HG02623 (cell line): ENCODE measurements at regions not wholly inside any gene's neighbourhood (a gene's known extent, or its start where the extent isn't known, plus 50 kb on each side); places are given as distances from the start of the nearest gene placed in this dataset.

Experiments
- ATAC-seq: cut with Tn5 transposase; IDR thresholded peaks from one replicate; pipeline ENCODE4 v1.9.1; 2021; ENCODE audit warnings: moderate library complexity; ENCODE audit not compliant: unreplicated experiment

DNA sequence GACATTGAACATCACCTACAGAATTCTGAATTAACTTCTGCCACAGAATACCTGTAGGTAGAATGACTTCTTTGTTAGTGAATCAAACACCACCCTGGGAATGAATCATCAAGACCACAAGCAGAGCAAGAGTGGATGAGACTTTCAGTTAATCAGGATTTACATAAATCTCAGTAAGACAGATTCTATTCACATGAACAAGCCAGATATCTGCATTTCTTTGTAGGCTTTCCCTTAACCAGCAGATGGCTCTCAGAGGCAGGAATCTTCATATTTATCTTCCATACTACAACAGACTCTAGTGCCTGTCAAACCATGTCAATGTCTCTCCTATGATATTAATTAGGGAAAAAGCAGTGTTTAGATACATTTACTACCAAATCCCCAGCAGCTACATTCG lies 412.1 kb downstream of the KLF12 start:
- ATAC-seq, result peak; percentile 90

DNA sequence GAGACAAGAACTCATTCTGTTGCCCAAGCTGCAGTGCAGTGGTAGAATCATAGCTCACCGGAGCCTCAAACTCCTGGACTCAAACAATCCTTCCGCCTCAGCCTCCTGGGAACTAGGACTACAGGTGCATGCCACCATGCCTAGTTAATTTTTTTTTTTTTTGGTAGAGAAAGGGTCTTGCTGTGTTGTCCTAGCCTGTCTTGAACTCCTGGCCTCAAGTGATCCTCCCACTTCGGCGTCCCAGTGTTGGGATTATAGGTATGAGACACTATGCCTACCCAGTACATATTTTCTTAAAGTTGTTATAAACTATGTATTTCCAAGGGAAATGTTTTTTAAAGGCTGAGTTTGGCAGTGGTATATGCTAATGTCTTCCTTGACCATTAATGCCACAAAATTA lies 412.6 kb downstream of the KLF12 start:
- ATAC-seq, result no peak

DNA sequence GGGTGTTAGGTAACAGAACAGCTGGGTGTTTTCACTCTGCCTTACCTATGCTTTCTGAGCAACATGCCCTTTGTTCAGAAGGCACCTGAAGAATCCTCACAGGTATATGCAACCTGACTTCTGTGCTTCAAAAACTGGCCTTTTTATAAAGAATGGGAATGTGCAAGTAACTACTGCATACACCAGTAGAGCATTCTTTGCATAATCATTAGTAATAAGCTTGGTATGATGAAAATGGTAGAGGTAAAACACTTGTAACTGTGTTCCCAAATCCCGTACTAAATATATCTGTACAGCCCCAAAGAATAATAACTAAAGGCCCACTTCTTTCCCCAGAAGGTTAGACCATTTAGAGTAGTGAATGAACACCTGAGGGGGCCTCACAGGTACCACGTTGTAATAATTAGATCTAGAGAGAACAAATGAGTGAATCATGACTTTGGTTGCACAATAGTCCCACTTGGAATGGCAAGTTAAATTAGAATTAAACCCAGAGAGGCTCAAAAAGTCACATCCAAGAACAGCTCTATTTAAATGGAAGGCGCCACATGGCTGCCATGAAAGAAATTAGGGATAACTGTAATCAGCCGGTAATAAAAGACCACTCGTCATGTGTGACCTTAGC lies 413.9 kb downstream of the KLF12 start:
- no peak for ATAC-seq

DNA sequence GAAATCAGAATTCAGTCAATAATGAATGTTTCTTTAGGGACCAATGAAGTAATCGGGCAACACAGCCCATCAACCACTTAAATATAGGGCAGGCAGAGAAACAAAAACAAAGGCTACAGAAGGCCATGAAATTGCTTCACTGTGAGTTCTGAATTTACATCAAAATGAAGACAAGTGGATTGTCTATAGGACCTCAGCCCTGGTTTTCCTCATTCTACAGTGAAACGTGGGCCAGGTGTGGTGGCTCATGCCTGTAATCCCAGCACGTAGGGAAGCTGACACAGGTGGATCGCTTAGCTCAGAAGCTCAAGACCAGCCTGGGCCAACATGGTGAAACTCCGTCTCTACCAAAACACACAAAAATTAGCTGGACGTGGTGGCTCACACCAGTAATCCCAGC lies 416.0 kb downstream of the KLF12 start:
- no peak for ATAC-seq

DNA sequence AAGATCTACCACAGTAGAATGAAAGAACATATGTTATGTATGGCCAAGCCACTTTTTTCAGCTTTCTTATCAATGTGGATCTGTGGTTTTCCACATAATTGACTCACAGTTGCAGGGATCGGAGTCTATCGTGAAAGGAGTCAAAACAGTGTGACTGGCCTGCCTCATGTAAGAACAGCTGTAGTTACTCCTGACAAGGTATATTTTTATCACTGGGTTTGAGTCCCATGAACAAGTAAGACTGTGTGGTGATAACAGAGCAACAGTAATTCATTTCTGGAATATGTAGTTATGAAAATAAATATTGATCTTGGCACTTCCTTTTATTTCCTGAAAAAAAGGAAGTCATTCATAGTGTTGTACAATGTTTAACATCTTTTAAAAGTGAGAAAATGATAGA lies 416.6 kb downstream of the KLF12 start:
- ATAC-seq, result no peak

DNA sequence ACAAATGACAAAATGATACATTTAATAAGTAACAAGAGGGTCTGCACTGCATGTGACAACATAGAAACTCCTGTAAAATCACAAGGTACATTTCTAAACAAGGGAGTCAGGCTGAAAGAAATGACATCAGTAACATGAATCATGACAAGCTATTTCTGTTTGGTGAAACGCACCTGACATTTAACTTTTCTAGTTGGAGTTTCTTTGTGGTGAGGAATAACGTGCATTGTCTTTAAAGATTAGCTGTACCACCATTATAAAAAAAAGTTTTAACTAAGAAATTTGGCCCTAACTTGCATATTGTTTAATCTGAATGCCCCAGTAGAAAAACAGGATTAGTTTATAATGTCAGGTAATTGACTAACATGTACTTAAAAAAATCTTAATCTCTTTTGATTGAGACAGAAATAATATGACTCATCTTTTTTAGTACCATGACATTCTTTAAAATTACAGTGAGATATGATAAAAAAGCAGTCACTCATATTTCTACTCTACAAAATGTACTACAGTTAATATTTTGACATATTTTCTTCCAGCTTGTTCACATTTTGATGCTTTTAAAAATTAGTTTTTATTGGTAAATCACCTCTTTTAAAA lies 418.2 kb downstream of the KLF12 start:
- ATAC-seq, result peak; percentile 46

DNA sequence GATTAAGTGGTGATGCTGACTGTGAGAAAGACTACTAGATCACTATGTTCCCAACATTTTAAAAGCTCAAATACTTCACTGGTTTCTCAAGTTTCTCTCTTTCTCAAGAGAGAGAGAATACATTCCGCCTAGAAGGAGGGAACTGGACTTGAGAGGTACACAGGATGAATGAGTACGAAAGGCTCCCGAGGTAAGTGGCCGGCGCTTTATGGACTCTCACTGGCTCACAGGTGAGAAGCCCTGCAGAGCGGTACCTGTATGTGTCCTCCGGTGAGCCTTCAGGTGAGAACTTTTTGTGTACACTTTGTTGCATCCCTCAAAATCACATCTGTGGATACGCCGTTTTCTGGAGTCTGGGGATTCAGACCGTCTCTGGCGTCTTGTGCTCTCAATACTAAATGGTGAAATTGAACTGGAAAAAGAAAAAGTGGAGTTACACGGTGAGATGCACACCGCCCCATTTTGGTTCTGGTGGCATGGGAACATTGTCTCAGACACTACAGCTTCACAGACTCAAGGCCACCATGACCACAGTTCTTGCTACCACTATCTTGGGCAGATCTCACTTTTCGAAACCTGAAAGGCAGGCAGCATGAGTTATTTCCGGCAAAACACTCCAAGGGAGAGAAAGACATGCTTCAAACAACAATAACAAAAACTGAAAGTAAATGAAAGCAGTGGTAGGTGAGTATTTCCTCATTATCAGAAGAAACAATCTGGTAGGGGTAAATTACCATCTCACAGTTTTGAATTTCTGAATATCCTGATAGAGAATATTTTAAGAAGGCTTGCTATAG lies 418.9 kb downstream of the KLF12 start:
- peak; percentile 75 for ATAC-seq

DNA sequence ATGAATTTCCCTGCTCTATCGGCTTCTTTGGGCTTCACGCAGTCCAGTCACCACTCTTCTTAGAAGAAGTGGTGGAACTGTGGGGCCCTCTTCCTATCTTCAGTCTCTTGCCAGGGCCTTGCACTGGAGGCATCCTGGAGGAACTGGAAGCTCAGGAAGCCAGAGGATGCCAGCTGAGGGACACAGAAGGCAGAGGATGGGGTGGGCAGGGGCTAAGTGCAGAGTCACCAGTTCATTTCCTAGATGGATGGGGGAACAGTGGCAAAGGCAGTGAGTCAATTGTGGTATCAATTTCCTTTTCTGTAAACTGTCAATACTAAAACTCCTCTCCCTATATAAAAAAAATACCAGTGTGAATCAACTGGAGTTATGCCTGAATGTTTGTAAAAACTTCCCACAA lies 419.7 kb downstream of the KLF12 start:
- no peak for ATAC-seq

DNA sequence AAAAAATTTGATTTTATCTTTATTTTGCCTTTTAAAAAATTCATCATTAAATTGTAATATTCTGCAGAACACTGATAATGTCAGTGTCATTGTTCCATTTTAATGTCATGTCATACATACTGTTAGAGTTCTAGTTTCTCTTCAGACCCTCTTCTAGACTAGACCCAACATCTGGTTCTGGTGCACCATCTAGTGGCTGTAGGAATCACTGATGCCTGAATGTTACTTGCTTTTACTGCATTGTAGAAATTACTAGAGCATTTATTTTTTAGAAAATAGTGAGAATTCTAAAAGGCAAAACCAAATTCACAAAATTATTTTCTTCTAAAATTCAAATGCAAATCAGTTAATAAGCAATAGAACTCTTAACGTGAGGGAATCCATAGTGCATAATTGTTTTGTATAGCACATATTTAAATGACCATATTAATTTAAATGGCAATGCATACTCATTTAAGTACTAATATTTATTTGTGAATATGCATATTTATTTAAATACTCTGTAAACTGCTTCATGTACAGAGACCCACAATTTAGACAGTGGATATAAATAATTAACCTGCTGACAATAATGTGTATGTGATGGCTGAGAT lies 425.7 kb downstream of the KLF12 start:
- ATAC-seq, result peak; percentile 93

DNA sequence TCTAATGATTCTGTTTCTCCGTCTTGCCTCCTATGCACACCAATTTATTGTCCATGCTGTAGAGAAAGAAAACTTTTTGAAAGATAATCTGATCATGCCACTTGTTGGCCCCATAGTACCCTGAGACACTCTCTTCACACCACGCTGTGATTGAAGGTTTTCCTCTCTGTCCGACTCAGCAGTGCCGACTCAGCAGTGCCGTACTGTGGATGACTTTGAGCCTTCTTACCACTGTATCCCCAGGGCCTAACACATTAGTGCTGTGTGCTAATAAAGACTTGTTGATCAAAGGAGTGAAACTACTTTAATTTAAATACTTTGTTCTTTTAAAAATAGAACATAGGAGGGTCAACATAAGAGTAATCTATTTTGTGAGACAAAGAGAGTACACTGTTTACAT lies 429.6 kb downstream of the KLF12 start:
- no peak for ATAC-seq

DNA sequence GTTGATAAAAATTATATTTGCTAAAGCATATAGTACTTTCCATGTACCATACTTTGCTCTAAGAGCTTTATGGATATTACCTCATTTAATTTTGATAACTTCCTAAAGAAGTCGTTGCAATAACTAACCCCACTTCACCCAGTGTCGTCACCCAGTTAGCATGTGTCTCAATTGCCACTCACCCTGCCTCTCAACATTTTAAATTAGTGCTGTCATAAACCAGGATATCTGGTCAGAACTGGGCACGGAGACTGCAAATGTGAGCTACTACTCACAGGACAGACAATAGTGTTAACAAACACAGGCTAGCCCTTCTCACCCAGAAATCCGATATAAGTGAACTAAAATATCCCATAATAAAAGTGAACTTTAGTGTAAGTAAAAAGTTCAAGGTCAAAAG lies 430.6 kb downstream of the KLF12 start:
- no peak for ATAC-seq

DNA sequence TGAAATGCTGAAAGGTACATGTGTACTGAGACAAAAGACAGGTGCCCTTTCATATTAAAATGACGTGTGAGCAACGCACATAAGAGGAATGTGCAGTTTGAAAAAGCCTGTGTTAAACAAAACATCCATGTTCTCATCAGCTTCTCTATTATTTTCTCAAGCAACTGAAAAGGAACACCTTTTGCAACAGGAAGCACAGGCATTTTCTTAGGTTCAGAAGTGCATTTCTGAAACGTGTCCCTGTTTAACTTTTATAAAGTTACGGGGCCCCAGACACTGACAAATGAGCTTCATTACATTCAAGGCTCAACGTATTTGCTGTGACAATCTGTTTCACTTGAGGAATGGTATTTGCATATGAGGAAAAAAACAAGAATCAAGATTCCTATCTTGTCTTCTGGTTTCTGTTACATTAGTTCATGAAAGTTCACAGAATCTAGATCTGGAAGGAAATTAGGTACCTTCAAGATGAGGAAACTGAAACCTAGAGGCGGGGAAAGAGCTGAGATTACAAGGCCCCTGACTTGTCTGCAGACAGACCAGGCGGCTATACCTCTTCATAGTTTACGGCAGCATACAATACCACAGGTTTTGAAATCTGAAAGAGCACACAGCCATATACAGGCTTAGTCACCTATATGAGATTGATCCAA lies 431.7 kb downstream of the KLF12 start:
- ATAC-seq, result peak; percentile 71

DNA sequence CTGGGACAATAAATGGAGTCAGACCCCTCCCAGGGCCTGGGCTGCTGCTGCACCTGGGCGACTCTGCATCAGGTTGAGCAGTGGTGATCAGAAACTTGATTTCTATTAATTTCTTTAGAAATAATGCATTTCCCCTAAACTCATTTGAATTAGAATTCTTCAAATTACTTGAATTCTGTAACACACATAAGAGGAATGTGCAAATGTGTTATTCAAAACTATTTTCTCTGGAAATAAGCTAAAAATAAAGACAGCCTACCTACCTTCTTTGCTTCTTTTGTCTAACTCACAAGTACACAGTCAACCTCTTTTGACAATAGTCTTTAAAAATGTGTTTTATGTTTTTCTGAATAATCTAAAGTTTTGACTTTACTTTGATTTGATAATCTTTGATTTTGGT lies 433.0 kb downstream of the KLF12 start:
- ATAC-seq, result no peak

DNA sequence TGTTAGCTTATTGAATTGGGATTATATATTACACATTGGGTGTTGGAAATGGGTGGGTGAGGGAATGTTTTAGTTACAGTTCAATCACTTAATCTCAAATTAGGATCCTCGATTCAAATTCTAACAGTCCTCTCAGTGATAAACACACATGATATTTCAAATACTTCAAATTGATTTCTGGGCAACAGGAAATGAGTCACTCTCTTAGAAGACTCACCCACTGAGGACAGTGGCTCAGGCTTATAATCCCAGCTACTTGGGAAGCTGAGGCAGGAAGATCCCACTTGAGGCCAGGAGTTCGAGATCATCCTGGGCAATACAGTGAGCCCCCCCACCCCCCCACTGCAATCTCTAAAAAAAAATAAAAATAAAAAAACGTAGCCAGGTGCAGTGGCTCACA lies 435.3 kb downstream of the KLF12 start:
- no peak for ATAC-seq

DNA sequence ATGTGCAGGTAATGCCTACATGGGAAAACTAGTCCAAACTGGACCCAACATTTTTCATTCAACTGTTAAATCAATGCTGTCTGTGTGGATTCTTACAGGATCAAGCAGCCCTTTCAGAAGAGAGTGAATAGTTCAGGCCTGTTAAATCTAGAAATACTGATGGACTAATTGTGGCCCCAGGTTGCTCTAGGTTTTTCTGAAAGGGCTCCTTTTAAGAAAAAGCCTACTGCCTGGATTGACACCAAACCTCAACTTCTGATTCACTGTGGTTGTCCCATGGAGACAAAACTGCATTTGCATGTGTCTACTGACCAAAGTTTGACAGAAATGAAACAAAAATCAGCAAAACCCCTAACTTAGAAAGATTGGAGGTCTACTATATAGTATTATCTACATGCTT lies 437.0 kb downstream of the KLF12 start:
- ATAC-seq, result no peak

DNA sequence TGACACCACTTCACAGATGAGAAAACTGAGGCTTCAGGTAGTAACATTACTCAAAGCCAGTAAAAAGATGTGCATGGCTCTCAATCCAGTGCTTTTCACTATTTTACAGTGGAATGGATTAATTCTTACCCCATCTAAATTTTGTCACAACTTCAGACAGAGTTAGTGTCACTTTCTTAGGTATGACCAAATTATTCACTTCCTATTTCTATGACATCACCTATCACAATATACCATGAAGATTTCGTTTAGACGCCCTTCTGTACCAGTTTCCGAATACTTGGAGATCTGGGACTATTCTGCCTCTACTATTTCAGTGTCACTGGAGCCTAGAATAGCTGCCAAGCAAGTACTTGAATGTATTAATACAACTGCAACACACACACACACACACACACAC lies 437.5 kb downstream of the KLF12 start:
- ATAC-seq, result no peak

DNA sequence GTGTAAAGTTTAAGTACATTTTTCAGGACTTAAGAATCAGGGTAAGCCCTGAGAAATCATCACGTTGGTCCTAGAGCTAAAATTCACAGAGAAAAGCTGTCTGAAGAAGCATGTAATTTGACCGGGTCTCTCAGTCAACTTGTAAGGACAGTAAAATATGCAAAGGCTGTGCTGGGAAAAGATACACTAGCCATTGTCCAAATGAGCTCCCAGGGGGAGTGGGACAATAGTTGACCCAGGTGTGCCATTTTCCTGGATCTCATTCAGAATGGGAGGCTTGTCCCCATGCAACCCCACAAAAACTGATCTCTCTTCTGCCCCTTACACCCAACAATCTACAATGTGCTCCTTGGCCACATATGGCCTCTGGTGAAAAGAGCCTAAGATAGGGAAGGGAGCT lies 437.9 kb downstream of the KLF12 start:
- no peak for ATAC-seq

DNA sequence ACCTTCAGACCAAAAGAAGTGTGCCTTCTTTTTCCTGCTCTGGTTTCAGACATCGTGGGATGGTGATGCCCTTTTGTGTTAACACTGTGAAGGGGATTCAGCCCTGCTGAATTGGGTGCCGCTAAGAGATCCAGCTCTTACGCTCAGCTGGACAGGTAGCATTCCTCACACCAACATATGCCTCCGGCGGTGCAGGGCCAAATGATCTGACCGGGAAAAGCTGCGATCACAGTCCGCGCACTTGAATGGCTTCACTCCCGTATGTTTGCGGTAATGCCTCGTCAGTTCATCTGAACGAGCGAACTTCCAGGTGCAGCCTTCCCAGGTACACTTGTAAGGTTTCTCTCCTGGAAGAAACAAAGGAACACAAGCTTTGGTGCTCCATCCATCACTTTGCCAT lies 438.9 kb downstream of the KLF12 start:
- ATAC-seq, result no peak

DNA sequence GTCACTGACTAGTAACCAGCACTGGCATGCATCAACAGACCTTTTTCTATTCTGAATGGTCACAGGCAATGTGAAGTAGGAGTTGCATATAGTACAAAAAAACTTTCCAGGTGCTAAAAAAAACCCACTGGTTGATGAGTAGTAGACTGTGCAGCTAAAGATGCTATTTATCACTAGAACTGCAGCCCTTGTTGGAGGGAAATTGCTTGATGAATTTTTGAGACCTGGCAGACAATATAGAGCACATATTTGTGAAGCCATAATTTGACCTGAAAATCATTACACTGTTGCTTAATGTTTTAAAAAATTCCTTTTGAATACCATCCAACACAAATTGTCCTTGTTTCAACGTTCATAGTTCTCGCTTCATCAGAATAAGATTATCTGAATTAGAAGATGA lies 441.0 kb downstream of the KLF12 start:
- ATAC-seq, result no peak

DNA sequence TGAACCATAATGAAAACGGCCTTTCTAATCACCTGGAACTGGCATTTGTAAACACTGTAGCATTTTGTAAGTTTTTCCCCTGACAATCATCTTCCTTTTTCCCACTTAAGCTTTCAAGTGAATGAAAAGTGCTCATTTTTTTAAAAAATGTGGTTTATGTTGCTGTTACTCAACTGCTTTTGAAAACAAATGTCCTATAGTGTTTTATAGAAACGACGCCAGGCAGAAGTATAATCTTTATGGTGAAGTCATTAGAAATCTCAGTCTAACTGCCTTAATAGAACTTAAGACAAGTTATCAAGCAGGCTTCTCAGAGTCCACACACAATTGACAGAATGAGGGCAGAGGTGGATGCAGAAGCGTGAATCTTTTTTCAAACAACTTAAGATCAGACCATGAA lies 442.3 kb downstream of the KLF12 start:
- no peak for ATAC-seq

DNA sequence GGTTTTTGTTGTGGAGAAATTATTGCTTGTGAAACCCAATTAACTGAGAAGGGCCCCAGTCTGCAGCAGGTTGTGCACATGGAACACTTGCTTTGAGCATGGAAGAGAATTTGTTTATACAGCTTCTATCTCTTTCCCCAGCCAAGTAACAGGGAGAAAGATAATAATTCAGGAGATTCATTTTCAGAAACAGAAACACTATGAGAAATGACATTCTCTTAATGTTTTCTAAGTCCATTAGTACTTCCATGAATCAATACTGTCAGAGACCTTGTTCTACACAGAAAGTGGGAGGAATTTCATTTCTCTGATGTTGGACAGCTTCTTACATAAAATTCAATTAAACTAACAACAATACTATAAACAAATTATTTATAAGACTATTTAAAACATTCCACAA lies 446.3 kb downstream of the KLF12 start:
- ATAC-seq, result no peak

DNA sequence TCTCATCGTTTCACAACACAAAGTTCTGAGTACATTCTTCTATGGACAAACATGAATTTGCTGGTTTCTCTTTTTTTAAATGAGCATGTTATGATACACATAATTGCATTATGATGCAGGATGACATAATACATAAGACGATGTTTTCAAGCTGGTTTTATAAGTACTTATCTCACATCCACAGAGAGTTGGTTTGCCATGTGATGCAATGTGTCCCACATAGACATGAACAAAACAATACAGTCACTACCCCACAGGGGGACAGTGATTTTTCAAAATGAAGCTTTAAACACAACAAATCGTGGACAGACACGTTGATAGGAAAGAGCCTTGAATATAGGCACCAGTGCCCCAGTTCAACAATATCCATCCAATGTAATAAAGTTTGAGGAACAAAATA lies 447.1 kb downstream of the KLF12 start:
- no peak for ATAC-seq
